HFFc6 (cell line): ENCODE measurements at regions not wholly inside any gene's neighbourhood (a gene's known extent, or its start where the extent isn't known, plus 50 kb on each side); places are given as distances from the start of the nearest gene placed in this dataset.

Experiments used
- DNase-seq: peaks from one replicate; pipeline ENCODE4 v3.0.0-alpha.2; 2018
- H3K27ac Mint-ChIP-seq: 2 replicates; pipeline ENCODE4 v1.8.0; 2020; ENCODE audit warnings: mild to moderate bottlenecking, mixed read lengths
- H3K27me3 Mint-ChIP-seq: 2 replicates; pipeline ENCODE4 v1.8.0; 2021; ENCODE audit warnings: mild to moderate bottlenecking, moderate library complexity, mixed read lengths; ENCODE audit not compliant: insufficient read depth
- H3K36me3 Mint-ChIP-seq: 2 replicates; pipeline ENCODE4 v1.8.0; 2021; ENCODE audit warnings: low read depth, mixed read lengths
- H3K4me1 Mint-ChIP-seq: 2 replicates; pipeline ENCODE4 v1.8.0; 2020; ENCODE audit warnings: low read depth, mixed read lengths
- H3K4me3 Mint-ChIP-seq: 2 replicates; pipeline ENCODE4 v1.8.0; 2020; ENCODE audit warnings: mild to moderate bottlenecking, moderate library complexity, mixed read lengths
- H3K9me3 Mint-ChIP-seq: 2 replicates; pipeline ENCODE4 v1.8.0; 2020; ENCODE audit warnings: mild to moderate bottlenecking, mixed read lengths
- CTCF ChIP-seq: fragments of 200-600 bp; sonication (generic); IDR thresholded peaks from 2 replicates; pipeline ENCODE4 v1.5.0; 2021; ENCODE audit warnings: antibody characterized with exemption, mild to moderate bottlenecking

GRCh38 chr3:193910310-193910709, 225.6 kb upstream of the HES1 start:
- no peak overlapping the region for H3K27ac Mint-ChIP-seq
- DNase-seq: no peak
- no peaks in the 10 kb centered on the region for H3K36me3 Mint-ChIP-seq
- H3K9me3 Mint-ChIP-seq: peaks cover 7% of the 10 kb centered on the region; the same call in 1 of the 2 replicates
- no peak for TF ChIP-seq CTCF
- no peaks in the 10 kb centered on the region for H3K4me1 Mint-ChIP-seq
- H3K4me3 Mint-ChIP-seq: no peak overlapping the region
- peaks cover 27% of the 10 kb centered on the region for H3K27me3 Mint-ChIP-seq

GRCh38 chr3:193910886-193911738, 224.8 kb upstream of the HES1 start:
- Mint-ChIP-seq H3K27me3 (peaks cover 23% of the 10 kb centered on the region), H3K4me1 (no peaks in the 10 kb centered on the region), H3K4me3 (no peak overlapping the region), H3K27ac (no peak overlapping the region), H3K9me3 (peaks cover 7% of the 10 kb centered on the region; the same call in 1 of the 2 replicates), H3K36me3 (no peaks in the 10 kb centered on the region)
- no peak for TF ChIP-seq CTCF
- no peak for DNase-seq

GRCh38 chr3:193911784-193912340, 224.1 kb upstream of the HES1 start:
- H3K9me3 Mint-ChIP-seq: peaks cover 7% of the 10 kb centered on the region; the same call in 1 of the 2 replicates
- no peaks in the 10 kb centered on the region for H3K4me1 Mint-ChIP-seq
- H3K27ac Mint-ChIP-seq: no peak overlapping the region
- no peak overlapping the region for H3K4me3 Mint-ChIP-seq
- TF ChIP-seq CTCF: no peak
- no peak for DNase-seq
- H3K27me3 Mint-ChIP-seq: peaks cover 24% of the 10 kb centered on the region
- H3K36me3 Mint-ChIP-seq: no peaks in the 10 kb centered on the region

GRCh38 chr3:193912621-193913178, 223.2 kb upstream of the HES1 start:
- DNase-seq: no peak
- TF ChIP-seq CTCF: no peak
- Mint-ChIP-seq H3K27ac (no peak overlapping the region), H3K27me3 (peaks cover 28% of the 10 kb centered on the region), H3K36me3 (no peaks in the 10 kb centered on the region), H3K9me3 (peaks cover 7% of the 10 kb centered on the region; the same call in 1 of the 2 replicates), H3K4me3 (no peak overlapping the region), H3K4me1 (no peaks in the 10 kb centered on the region)

GRCh38 chr3:193914602-193915001, 221.3 kb upstream of the HES1 start:
- no peaks in the 10 kb centered on the region for H3K9me3 Mint-ChIP-seq

More at GRCh38 chr3:193914602-193915001, 221.3 kb upstream of the HES1 start:
- Mint-ChIP-seq H3K4me3 (no peak overlapping the region), H3K4me1 (no peaks in the 10 kb centered on the region), H3K36me3 (no peaks in the 10 kb centered on the region), H3K27me3 (peaks cover 28% of the 10 kb centered on the region), H3K27ac (no peak overlapping the region)
- TF ChIP-seq CTCF: no peak
- DNase-seq: no peak
